ES-I3 (cell line): ENCODE measurements at regions not wholly inside any gene's neighbourhood (a gene's known extent, or its start where the extent isn't known, plus 50 kb on each side); places are given as distances from the start of the nearest gene placed in this dataset.

Experiments
- H3K36me3 ChIP-seq: 2 replicates; pipeline ENCODE4 v1.6.1; 2013; ENCODE audit warnings: mild to moderate bottlenecking, low read length, control low read depth, moderate library complexity; ENCODE audit not compliant: insufficient read depth
- H3K4me1 ChIP-seq: 2 replicates; pipeline ENCODE4 v1.6.1; 2013; ENCODE audit warnings: mild to moderate bottlenecking, control low read depth, low read length; ENCODE audit not compliant: insufficient read depth
- H3K9ac ChIP-seq: 2 replicates; pipeline ENCODE4 v1.6.1; 2013; ENCODE audit warnings: low read depth, mild to moderate bottlenecking, low read length, moderate library complexity
- H3K9me3 ChIP-seq: 2 replicates; pipeline ENCODE4 v1.6.1; 2013; ENCODE audit warnings: mild to moderate bottlenecking, low read length, moderate library complexity; ENCODE audit not compliant: control insufficient read depth, insufficient read depth

DNA sequence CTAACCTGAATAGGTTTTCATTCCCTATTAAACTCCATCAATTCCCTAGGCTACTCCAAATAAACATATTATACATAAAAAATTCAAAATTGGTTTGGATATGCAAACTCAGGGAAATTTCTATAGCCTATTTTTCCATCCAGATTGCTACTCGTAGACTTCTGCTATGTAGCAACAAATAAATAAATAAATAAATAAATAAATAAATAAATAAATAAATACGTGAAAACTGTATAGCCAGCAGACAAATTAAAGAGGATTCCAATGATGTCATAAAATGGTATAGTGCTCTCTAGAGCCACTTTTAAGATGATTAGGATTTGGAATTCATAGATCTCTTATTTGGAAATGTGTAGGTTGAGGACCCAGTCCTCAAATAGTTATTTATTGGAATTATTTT, 1193.2 kb upstream of the NUDT12 start:
- no peaks in the 10 kb centered on the region for H3K36me3 ChIP-seq
- no peak overlapping the region for H3K9ac ChIP-seq
- peaks cover 5% of the 10 kb centered on the region; the same call in 1 of the 2 replicates for H3K4me1 ChIP-seq
- 0 out of 2 replicates have a peak, but pooled peaks cover 5% of the 10 kb centered on the region for H3K9me3 ChIP-seq

DNA sequence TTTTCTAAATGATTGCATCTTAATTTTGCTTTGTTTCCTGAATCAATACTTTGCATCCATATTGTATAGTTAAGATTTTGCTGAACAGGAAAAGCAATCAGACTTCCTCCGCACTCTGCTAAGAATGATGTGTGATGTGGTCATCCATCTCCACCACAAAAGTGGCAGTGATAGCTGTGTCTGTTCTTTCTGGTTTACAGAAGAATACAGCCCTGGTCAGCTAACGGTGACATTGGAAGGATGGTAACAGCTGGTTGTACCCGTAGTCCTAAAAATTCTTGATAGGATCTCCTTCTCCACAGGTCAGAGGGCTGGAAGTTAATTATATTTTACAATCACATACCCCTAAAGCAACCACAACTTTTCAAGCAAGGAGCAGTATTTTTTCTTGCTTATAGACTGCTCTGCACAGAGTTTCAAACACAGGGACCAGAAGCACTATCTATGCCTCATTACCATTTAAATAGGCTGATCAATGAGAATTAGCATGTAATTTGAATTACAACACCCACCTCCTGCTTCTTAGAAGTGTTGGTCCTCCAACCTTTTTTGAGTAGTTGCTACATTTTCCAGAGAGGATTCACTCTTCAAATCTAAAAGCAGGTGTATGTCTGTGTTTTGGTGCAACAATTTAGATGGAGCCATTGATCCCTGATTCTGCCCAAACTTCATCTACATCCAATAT, 1191.9 kb upstream of the NUDT12 start:
- Histone ChIP-seq H3K9ac (no peak overlapping the region), H3K4me1 (peaks cover 5% of the 10 kb centered on the region; the same call in 1 of the 2 replicates), H3K9me3 (0 out of 2 replicates have a peak, but pooled peaks cover 5% of the 10 kb centered on the region), H3K36me3 (no peaks in the 10 kb centered on the region)

DNA sequence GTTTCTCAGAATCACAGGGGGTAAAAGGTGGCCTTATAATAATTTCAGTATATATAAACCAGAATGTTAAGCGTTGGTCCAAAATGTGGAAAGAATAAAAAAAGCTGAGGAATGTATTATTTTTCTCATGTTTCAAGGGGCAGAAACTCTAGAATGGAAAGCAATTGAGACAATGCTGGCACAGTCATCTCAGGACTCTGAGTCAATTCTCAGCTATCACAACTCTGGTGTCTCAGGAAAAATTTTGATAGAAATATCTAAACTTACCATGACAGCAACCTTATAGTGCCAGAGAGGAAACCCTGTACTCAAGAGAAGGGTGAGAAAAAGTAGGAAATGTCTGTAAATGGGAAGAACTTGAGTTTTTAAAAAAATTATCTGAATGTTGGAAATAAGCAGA, 1189.4 kb upstream of the NUDT12 start:
- H3K4me1 ChIP-seq, result peaks cover 5% of the 10 kb centered on the region; the same call in 1 of the 2 replicates
- no peaks in the 10 kb centered on the region for H3K9me3 ChIP-seq
- H3K36me3 ChIP-seq, result no peaks in the 10 kb centered on the region
- H3K9ac ChIP-seq, result no peak overlapping the region

DNA sequence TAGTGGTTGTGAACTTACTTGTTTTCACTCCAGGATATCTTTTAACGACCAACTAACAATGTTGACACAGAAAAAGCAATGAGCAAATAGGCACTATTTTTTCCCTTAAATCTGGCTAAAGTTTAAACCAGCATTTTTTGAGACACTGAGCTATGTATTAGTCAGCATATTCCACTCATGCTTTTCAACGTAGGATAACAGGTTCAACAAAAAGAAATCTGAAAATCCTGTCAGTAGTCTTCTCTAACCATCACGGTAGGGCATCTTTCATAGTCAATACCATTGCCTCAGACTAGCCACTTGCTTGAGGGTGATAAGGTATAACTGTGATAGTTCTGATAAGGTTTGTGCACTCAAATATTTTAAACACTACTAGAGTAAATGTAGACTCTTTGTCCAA, 1177.3 kb upstream of the NUDT12 start:
- Histone ChIP-seq H3K9me3 (no peaks in the 10 kb centered on the region), H3K36me3 (no peaks in the 10 kb centered on the region), H3K4me1 (no peaks in the 10 kb centered on the region), H3K9ac (no peak overlapping the region)

DNA sequence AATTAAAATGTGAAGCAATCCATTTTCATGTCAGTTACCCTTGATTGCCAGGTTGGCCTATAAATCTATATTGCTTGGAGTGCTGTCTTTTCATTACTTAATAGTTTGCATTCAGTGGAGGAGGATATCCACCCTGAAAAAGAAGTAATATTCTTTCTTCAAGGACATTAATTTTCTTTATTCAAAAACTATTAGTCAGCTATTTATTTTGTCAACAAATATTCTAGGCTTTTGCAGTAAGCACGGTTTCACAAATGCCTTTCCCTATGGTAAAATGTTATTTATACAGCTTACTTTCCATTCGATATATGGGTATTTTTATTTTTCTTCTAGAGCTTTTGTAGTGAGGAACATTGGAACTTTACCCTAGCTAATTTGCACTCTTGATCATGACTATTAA, 1176.9 kb upstream of the NUDT12 start:
- Histone ChIP-seq H3K9ac (no peak overlapping the region), H3K36me3 (no peaks in the 10 kb centered on the region), H3K9me3 (no peaks in the 10 kb centered on the region), H3K4me1 (no peaks in the 10 kb centered on the region)

DNA sequence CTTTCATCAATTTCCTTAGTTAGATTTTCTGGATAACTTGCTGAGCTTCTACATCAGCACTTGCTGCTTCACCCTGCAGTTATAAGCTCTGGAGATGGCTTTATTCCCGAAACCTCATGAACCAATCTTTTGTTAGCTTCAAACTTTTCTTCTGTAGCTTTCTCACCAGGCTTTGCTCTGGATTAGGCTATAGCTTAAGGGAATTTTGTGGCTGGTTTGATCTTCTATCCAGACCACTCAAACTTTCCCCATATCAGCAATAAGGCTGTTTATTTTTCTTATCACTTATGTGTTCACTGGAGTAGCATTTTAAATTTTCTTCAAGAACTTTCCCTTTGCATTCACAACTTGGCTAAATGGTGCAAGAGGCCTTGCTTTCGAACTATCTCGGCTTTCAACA, 1173.5 kb upstream of the NUDT12 start:
- H3K9ac ChIP-seq, result no peak overlapping the region
- no peaks in the 10 kb centered on the region for H3K4me1 ChIP-seq
- H3K9me3 ChIP-seq, result no peaks in the 10 kb centered on the region
- H3K36me3 ChIP-seq, result no peaks in the 10 kb centered on the region

DNA sequence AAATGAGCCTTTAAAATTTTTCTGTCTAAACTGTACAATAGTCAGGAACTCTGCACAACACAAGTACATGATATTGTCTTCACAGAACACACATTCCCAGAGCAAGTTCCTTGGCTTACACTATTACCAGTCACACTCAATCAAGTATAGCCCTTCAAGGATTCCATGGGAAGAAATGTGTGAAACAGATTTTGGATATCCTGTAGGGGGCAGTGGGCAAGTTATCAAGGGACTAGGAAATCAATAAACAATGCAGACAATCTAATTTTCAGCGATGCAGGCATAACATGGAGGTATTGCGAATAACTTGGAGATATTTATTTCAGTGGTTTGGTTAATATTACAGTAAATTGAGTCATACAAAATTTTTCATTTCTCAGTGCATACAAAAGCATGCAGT, 1171.5 kb upstream of the NUDT12 start:
- H3K9me3 ChIP-seq, result no peaks in the 10 kb centered on the region
- no peaks in the 10 kb centered on the region for H3K36me3 ChIP-seq
- H3K4me1 ChIP-seq, result no peaks in the 10 kb centered on the region
- no peak overlapping the region for H3K9ac ChIP-seq

DNA sequence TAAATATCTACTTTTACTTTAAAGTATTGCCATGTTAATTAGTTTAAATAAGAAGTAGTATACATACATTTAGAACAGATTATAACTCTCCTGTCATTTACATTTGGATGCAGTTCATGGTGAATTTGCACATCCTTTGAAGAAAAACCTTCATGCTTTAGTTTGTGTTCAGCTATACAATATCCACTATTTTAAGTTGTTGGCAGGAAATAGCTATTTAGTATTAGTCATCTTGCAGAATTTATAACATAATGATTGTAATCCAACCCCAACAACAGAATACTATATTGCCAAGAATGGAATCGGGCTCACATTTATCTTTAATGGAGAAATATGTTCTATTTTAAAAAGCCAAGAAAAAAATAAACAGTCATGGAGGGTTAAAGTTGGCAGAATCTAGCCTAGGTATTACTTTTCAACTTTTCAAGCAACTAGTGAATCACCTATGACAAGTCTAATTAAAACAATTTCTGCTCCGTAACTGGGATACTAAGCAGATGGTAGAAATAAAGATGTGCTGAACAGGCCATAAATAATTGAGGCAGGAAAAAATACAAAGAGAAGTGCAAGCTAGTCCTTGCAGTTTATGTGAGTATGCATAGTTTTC, 1170.6 kb upstream of the NUDT12 start:
- H3K9ac ChIP-seq, result no peak overlapping the region
- H3K4me1 ChIP-seq, result no peaks in the 10 kb centered on the region
- no peaks in the 10 kb centered on the region for H3K9me3 ChIP-seq
- H3K36me3 ChIP-seq, result no peaks in the 10 kb centered on the region

DNA sequence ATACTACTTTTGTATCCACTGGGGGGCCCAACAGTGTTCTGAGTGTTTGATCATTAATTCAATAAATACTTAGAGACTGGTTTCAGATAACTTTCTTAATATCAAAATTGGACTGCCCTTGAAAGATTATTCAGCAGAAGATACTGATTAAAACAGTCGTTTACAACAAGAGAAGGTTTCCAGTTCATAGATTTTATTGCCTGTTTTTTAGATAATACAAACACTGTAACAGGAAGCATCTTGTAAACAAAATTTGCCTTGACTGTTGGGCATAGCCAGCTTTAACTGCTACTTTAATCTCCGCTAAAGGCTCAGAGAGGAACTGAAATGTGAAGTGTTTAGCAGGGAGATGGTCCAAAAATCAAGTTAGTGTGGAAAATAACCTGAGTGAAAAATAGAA, 1168.7 kb upstream of the NUDT12 start:
- Histone ChIP-seq H3K9ac (no peak overlapping the region), H3K9me3 (no peaks in the 10 kb centered on the region), H3K4me1 (no peaks in the 10 kb centered on the region), H3K36me3 (no peaks in the 10 kb centered on the region)

DNA sequence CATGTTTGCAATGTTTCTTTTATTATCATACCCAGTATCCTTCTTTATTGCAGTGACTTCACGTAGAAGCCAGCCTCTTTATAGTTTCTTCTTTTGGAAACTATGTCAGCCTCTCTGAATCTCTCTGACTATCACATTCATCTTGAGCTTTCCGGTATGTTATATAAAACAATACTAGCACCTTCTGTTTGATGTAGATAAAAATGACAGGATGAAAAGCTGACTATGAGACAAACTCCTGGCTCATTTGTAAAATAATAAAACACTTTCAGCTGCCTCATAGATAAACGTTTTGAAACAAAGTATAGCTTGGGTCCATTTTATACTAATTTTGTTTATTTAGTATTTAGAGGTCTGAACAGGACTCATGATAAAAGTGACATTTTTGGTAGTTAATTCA, 1145.4 kb upstream of the NUDT12 start:
- Histone ChIP-seq H3K4me1 (peaks cover 10% of the 10 kb centered on the region; the same call in 1 of the 2 replicates), H3K36me3 (no peaks in the 10 kb centered on the region), H3K9ac (no peak overlapping the region), H3K9me3 (no peaks in the 10 kb centered on the region)

DNA sequence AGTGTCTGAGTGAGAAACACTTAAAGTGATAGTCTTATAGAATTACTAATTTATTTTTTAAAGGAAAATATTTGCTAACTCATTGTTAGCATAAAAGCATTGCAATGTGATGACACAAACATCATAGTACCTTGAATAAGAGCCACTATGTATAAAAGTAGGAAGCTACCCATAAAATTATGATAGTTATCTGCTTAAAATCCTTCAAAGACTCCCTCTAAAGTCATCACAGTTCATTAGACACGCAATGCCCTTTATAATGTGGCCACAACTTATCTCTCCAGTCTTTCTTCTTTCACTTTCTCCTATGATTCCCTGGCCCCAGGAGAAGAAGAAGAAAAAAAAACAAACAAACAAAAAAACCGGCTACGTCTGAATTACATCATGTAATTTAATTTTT, 1144.0 kb upstream of the NUDT12 start:
- no peaks in the 10 kb centered on the region for H3K9me3 ChIP-seq
- no peak overlapping the region for H3K9ac ChIP-seq
- H3K4me1 ChIP-seq, result peaks cover 10% of the 10 kb centered on the region; the same call in 1 of the 2 replicates
- H3K36me3 ChIP-seq, result no peaks in the 10 kb centered on the region

DNA sequence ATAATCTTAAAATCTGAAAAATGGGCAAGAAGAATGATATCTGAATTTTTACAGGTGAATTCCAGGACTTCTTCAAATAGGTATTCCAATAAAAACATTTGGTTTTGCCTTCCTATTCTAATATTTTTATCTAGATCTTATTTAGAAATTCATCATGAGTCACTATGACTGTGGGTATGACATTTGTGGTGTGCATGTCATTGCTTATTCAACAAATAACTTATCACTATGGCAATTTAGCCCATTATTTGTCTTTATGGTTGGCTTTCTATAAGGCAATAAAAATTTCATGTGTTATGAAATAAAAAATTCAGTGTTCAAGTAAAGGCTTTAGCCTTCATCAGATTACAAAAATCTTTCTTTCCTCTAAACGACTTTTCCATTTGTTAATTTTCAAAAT, 1139.6 kb upstream of the NUDT12 start:
- no peaks in the 10 kb centered on the region for H3K36me3 ChIP-seq
- H3K9me3 ChIP-seq, result peaks cover 4% of the 10 kb centered on the region; the same call in 1 of the 2 replicates
- no peak overlapping the region for H3K9ac ChIP-seq
- H3K4me1 ChIP-seq, result peaks cover 10% of the 10 kb centered on the region; the same call in 1 of the 2 replicates

DNA sequence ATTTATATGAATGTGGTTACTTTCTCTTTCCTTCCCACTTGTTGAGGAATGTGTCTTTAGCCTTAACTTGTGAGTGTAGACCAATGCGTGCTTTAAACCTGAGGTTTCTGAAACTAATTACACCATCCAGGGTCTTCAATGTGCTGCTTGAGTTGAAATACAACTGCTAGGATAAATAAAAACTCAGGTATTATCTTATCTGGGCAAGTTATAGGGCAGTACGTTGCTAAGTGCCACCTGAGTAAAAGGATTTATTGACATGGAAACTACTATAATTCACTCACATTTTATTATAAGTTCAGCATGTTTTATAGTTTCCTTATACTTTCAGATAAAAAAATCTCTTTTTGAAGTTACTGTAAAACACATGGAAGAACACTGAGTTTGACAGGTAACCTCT, 1136.8 kb upstream of the NUDT12 start:
- H3K4me1 ChIP-seq, result no peaks in the 10 kb centered on the region

DNA sequence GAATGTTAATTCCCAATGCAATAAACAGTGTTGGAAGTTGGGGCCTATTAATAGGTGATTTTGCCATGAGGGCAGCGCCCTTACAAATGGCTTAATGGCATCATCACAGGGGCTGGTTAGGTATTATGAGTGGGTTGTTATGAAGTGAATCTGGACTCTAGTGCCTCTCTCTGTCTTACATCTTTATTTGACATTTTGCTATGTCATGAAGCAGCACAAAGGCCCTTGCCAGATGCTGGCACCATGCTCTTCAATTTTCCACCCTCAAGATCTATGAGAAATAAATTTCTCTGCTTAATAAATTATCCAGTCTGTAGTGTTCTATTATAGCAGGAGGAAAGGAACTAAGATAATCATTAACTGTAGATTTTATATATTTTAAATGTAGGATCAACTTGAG, 1098.7 kb upstream of the NUDT12 start:
- Histone ChIP-seq H3K4me1 (no peaks in the 10 kb centered on the region), H3K9ac (no peak overlapping the region), H3K36me3 (no peaks in the 10 kb centered on the region), H3K9me3 (no peaks in the 10 kb centered on the region)

More for the DNA sequence above, 1136.8 kb upstream of the NUDT12 start:
- Histone ChIP-seq H3K9ac (no peak overlapping the region), H3K9me3 (peaks cover 4% of the 10 kb centered on the region; the same call in 1 of the 2 replicates), H3K36me3 (no peaks in the 10 kb centered on the region)

DNA sequence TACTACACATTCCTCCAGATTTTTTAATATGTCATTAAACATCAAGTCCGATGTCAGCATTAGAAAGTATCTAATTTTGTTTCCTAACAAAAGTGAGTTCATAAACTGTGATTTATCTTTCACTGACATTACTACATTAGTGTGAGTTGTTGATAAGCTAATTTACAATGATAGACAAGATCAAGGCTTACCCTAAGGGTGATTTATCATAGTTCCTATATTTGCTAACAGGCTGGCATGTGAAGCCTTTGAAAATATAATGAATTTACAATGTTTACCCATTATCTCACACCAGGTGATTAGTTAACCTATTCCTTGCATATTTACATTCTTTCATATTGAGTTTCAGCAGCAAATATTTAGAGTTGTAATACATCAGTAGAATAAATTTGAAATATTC, 1096.9 kb upstream of the NUDT12 start:
- no peaks in the 10 kb centered on the region for H3K9me3 ChIP-seq
- no peaks in the 10 kb centered on the region for H3K4me1 ChIP-seq
- no peaks in the 10 kb centered on the region for H3K36me3 ChIP-seq
- H3K9ac ChIP-seq, result no peak overlapping the region
